ENCODE measurements at regions not wholly inside any gene's neighbourhood (a gene's known extent, or its start where the extent isn't known, plus 50 kb on each side); places are given as distances from the start of the nearest gene placed in this dataset.

DNA sequence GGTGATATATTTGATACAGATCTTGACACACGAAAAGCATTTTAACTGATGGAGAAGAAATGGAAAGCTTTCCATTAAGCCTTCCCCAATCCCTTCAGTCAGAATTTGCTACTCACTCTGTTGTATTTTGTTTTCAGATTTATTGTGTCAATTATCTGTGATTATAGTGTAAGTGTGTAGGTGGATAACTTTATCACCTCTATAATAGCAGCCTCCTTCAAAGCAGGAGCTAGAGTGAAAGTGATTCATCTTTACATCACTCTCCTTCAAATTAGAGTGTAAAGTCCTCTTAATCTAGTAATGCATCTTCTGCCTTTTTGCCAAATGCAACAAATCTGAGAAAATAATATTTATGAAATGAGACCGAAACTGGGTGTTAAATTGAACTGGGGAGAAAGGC is 459.7 kb upstream of the ZP4 start:
- TF ChIP-seq, protein P1, sequence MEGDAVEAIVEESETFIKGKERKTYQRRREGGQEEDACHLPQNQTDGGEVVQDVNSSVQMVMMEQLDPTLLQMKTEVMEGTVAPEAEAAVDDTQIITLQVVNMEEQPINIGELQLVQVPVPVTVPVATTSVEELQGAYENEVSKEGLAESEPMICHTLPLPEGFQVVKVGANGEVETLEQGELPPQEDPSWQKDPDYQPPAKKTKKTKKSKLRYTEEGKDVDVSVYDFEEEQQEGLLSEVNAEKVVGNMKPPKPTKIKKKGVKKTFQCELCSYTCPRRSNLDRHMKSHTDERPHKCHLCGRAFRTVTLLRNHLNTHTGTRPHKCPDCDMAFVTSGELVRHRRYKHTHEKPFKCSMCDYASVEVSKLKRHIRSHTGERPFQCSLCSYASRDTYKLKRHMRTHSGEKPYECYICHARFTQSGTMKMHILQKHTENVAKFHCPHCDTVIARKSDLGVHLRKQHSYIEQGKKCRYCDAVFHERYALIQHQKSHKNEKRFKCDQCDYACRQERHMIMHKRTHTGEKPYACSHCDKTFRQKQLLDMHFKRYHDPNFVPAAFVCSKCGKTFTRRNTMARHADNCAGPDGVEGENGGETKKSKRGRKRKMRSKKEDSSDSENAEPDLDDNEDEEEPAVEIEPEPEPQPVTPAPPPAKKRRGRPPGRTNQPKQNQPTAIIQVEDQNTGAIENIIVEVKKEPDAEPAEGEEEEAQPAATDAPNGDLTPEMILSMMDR (IDR thresholded peaks at IDR 0.05; ENCODE audit: extremely low read depth, insufficient read depth, missing control alignments), result no peak
- DNase-seq (ENCODE audit: low spot score), result no peak
- in situ Hi-C loops (cut with MboI; ENCODE audit: low pct_unique_long_range_greater_than_20kb, low sequenced_read_pairs, unreplicated experiment), result no loop called here

DNA sequence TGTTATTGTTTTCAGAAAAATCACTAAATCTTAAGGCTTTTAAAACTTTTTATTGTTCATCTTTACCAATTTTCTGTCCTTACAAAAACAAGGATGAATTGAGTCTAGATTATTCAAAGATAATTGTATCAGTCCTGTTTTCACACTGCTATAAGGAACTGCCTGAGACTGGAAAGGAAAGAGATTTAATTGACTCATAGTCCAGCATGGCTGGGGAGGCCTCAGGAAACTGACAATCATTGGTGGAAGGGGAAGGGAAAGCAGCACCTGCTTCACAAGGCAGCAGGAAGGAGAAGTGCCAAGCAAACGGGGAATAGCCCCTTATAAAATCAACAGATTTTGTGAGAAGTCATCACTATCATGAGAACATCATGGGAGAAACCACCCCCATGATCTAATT is 455.6 kb upstream of the ZP4 start:
- DNase-seq (ENCODE audit: low spot score), result no peak
- TF ChIP-seq, protein P1 (IDR thresholded peaks at IDR 0.05; ENCODE audit: extremely low read depth, insufficient read depth, missing control alignments), result no peak
- in situ Hi-C loops (cut with MboI; ENCODE audit: low pct_unique_long_range_greater_than_20kb, low sequenced_read_pairs, unreplicated experiment), result no loop called here

DNA sequence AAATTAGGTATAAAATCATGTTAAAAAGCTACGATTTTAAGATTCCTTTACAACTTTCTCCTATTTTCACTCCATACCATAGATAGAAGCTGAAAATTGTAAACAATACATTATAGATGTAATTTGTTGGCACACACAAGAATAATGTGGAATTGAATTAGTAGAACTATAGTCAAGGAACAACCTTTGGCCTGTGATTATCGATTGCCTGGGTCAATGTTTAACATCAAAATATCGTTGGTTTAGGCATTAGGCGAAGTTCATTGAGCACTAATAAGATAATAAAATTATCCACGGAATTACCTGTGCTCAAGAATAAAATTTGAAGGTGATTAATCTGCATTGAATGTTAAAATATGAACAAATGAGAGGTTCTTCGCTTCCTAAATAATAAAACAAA is 455.1 kb upstream of the ZP4 start:
- in situ Hi-C loops (cut with MboI; ENCODE audit: low pct_unique_long_range_greater_than_20kb, low sequenced_read_pairs, unreplicated experiment), result no loop called here
- TF ChIP-seq, protein P1 (IDR thresholded peaks at IDR 0.05; ENCODE audit: extremely low read depth, insufficient read depth, missing control alignments), result no peak
- DNase-seq (ENCODE audit: low spot score), result no peak

DNA sequence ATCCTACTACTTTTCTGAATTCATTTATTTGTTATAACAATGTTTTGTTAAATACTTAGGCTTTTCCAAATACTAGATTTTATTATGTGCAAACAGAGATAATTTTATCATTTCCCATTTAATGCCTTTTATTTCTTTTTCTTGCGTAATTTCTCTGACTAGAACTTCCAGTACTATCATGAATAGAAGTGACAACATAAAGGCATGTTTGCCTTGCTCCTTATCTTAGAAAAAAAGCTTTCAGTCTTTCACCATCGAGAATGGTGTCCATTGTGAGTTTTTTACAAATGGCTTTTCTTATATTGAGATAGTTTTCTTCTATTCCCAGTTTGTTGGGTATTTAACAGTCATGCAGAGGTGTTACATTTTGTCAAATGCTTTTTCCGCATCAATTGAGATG is 453.1 kb upstream of the ZP4 start:
- in situ Hi-C loops (cut with MboI; ENCODE audit: low pct_unique_long_range_greater_than_20kb, low sequenced_read_pairs, unreplicated experiment), result no loop called here
- TF ChIP-seq, protein P1 (IDR thresholded peaks at IDR 0.05; ENCODE audit: extremely low read depth, insufficient read depth, missing control alignments), result no peak
- no peak for DNase-seq (ENCODE audit: low spot score)

DNA sequence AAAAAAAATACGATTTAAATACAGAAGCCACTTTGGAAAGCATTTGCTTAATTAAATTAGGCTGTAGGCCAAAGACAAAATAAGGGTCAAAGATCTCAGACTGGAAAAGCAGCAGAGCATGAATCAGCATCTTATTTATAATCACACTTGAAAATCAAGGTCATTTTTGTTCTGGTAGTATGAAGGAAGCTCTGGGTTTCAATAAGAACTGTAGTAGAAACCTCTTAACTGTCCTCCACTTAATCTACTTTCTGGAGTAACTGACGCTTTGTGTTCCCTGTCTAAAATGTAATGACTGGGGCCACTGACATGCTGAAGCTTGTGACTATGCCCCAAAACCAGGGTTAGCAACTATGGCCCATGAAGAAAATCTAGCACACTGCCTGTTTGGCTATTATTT is 450.7 kb upstream of the ZP4 start:
- TF ChIP-seq, protein P1 (IDR thresholded peaks at IDR 0.05; ENCODE audit: extremely low read depth, insufficient read depth, missing control alignments), result no peak
- in situ Hi-C loops (cut with MboI; ENCODE audit: low pct_unique_long_range_greater_than_20kb, low sequenced_read_pairs, unreplicated experiment), result no loop called here
- no peak for DNase-seq (ENCODE audit: low spot score)

DNA sequence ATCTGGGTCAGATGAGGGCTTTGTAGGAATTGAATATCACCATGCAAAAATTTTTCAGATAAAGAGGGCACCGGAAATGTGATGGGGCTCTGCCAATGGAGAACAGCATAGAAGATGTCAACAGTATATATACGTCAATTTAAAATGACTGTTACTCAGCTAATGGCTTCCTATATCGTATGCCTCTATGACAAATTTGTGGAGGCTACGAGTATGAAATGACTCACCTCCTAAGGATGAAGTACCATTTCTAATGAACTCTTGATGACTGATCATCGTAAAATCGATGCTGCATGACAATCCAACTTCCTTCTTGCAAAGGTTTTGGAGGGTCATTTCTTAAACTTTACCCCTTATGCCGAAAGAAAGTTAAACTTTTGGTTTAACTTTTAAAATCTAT is 450.3 kb upstream of the ZP4 start:
- DNase-seq (ENCODE audit: low spot score), result no peak
- in situ Hi-C loops (cut with MboI; ENCODE audit: low pct_unique_long_range_greater_than_20kb, low sequenced_read_pairs, unreplicated experiment), result no loop called here
- TF ChIP-seq, protein P1 (IDR thresholded peaks at IDR 0.05; ENCODE audit: extremely low read depth, insufficient read depth, missing control alignments), result no peak

DNA sequence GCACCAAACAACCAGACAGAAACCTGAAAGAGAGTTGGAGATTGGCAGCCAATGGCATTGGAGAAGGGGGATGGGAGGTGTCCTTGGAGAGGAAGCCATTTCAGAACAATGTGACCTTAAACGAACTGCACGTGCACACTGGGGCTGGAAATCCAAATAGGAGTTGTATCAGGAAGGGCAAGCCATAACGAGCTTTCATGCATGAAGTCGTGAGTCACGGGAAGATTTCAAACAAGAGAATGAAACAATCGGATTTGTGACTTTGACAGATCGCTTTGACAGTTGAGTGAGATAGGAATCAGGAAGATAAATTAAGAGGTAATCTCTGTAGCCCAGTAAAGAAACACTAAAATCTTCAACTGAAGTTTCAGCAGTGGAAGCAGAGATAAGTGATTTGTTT is 445.8 kb upstream of the ZP4 start:
- in situ Hi-C loops (cut with MboI; ENCODE audit: low pct_unique_long_range_greater_than_20kb, low sequenced_read_pairs, unreplicated experiment), result no loop called here
- TF ChIP-seq, protein P1 (IDR thresholded peaks at IDR 0.05; ENCODE audit: extremely low read depth, insufficient read depth, missing control alignments), result no peak
- DNase-seq (ENCODE audit: low spot score), result no peak
